Liver (tissue), 8 donors: ENCODE measurements at regions not wholly inside any gene's neighbourhood (a gene's known extent, or its start where the extent isn't known, plus 50 kb on each side); places are given as distances from the start of the nearest gene placed in this dataset.

Experiments used
- DNase-seq: peaks from one replicate; pipeline ENCODE4 v3.0.0-alpha.2; 2017; ENCODE audit warnings: low spot score
- H3K27ac ChIP-seq, 2 donors: one replicate each; pipeline ENCODE4 v1.7.0; 2013; ENCODE audit warnings: inconsistent platforms in 2 of 2, low read length in 2 of 2, control low read depth in 1 of 2, low read depth in 1 of 2, mild to moderate bottlenecking in 1 of 2
- H3K27me3 ChIP-seq, 4 donors: one replicate each; pipeline versions ENCODE4 v1.6.1 to v1.7.0; 2013; ENCODE audit warnings: low read length in 3 of 4, inconsistent platforms in 1 of 4, mild to moderate bottlenecking in 1 of 4, moderate library complexity in 1 of 4; ENCODE audit not compliant: control insufficient read depth in 4 of 4, insufficient read depth in 4 of 4
- H3K36me3 ChIP-seq, 4 donors: one replicate each; pipeline versions ENCODE4 v1.6.1 to v1.7.0; 2013; ENCODE audit warnings: low read length in 3 of 4, mild to moderate bottlenecking in 3 of 4, low read depth in 1 of 4, moderate library complexity in 1 of 4; ENCODE audit not compliant: control insufficient read depth in 4 of 4, insufficient read depth in 3 of 4
- H3K4me1 ChIP-seq, 4 donors: one replicate each; pipeline versions ENCODE4 v1.6.1 to v1.7.0; 2013; ENCODE audit warnings: low read length in 3 of 4, mild to moderate bottlenecking in 3 of 4, moderate library complexity in 1 of 4; ENCODE audit not compliant: control insufficient read depth in 4 of 4, insufficient read depth in 4 of 4
- H3K4me3 ChIP-seq, 3 donors: one replicate each; pipeline versions ENCODE4 v1.6.1 to v1.7.0; 2013; ENCODE audit warnings: low read length in 3 of 3, control low read depth in 1 of 3, low read depth in 1 of 3, mild to moderate bottlenecking in 1 of 3
- H3K9ac ChIP-seq, 2 donors: one replicate each; pipeline ENCODE4 v1.7.0; 2013; ENCODE audit warnings: low read length in 2 of 2, mild to moderate bottlenecking in 2 of 2, moderate library complexity in 2 of 2, control low read depth in 1 of 2, low read depth in 1 of 2
- H3K9me3 ChIP-seq, 4 donors: one replicate each; pipeline versions ENCODE4 v1.6.1 to v1.7.0; 2013; ENCODE audit warnings: low read length in 3 of 4; ENCODE audit not compliant: control insufficient read depth in 4 of 4
- CTCF ChIP-seq: fragments of 150-350 bp; IDR thresholded peaks from 2 replicates; pipeline ENCODE4 v1.5.1; 2017; ENCODE audit warnings: improper control_type of control experiment, low read depth, low read length; ENCODE audit not compliant: missing input control
- EGR1 ChIP-seq, 2 donors: IDR thresholded peaks; 2 replicates each; pipeline ENCODE4 v1.6.1; 2016 to 2018; ENCODE audit warnings: antibody characterized with exemption in 2 of 2, low read depth in 2 of 2
- FOXA1 ChIP-seq: IDR thresholded peaks from 2 replicates; pipeline ENCODE4 v1.6.1; 2016; ENCODE audit warnings: antibody characterized with exemption
- FOXA2 ChIP-seq: IDR thresholded peaks from 2 replicates; pipeline ENCODE4 v1.6.1; 2016; ENCODE audit warnings: antibody characterized with exemption
- GABPA ChIP-seq, 2 donors: IDR thresholded peaks in 1 of 2; conservative IDR thresholded peaks in 1 of 2; 2 replicates each; pipeline ENCODE4 v1.6.1; 2016; ENCODE audit warnings: antibody characterized with exemption in 2 of 2, mild to moderate bottlenecking in 1 of 2, moderate library complexity in 1 of 2
- HNF4A ChIP-seq, 2 donors: conservative IDR thresholded peaks; 2 replicates each; pipeline ENCODE4 v1.6.1; 2016; ENCODE audit warnings: antibody characterized with exemption in 2 of 2, mild to moderate bottlenecking in 2 of 2
- HNF4G ChIP-seq: IDR thresholded peaks from 2 replicates; pipeline ENCODE4 v1.6.1; 2016; ENCODE audit warnings: antibody characterized with exemption
- JUND ChIP-seq, 2 donors: IDR thresholded peaks; 2 replicates each; pipeline ENCODE4 v1.6.1; 2016; ENCODE audit warnings: antibody characterized with exemption in 2 of 2
- NR2F2 ChIP-seq: IDR thresholded peaks from 2 replicates; pipeline ENCODE4 v1.6.1; 2016; ENCODE audit warnings: antibody characterized with exemption
- RAD21 ChIP-seq, 2 donors: IDR thresholded peaks; 2 replicates each; pipeline ENCODE4 v1.6.1; 2016; ENCODE audit warnings: antibody characterized with exemption in 2 of 2, mild to moderate bottlenecking in 2 of 2
- REST ChIP-seq: IDR thresholded peaks from 2 replicates; pipeline ENCODE4 v1.6.1; 2016; ENCODE audit warnings: antibody characterized with exemption, mild to moderate bottlenecking
- RXRA ChIP-seq, 2 donors: IDR thresholded peaks; 2 replicates each; pipeline ENCODE4 v1.6.1; 2017 to 2018; ENCODE audit warnings: antibody characterized with exemption in 2 of 2, mild to moderate bottlenecking in 1 of 2
- SP1 ChIP-seq: IDR thresholded peaks from 2 replicates; pipeline ENCODE4 v1.6.1; 2018; ENCODE audit warnings: antibody characterized with exemption, mild to moderate bottlenecking
- TAF1 ChIP-seq: conservative IDR thresholded peaks from 2 replicates; pipeline ENCODE4 v1.6.1; 2016; ENCODE audit warnings: antibody characterized with exemption, mild to moderate bottlenecking
- YY1 ChIP-seq: IDR thresholded peaks from 2 replicates; pipeline ENCODE4 v1.6.1; 2016; ENCODE audit warnings: antibody characterized with exemption, mild to moderate bottlenecking
- ZBTB33 ChIP-seq: IDR thresholded peaks from 2 replicates; pipeline ENCODE4 v1.6.1; 2016; ENCODE audit warnings: antibody characterized with exemption
- WGBS: extraction: QIAGEN DNeasy Blood & Tissue Kit; methylation state at CpG from one replicate; pipeline ENCODE4 v1.1.7; 2013; 5-methylcytosine and 5-hydroxymethylcytosine counted together
- TF ChIP-seq, protein P1 (sequence below): IDR thresholded peaks from 2 replicates; pipeline ENCODE4 v1.6.1; 2016; ENCODE audit warnings: antibody characterized with exemption
- TF ChIP-seq, protein P2 (sequence below): IDR thresholded peaks from 2 replicates; pipeline ENCODE4 v1.6.1; 2016; ENCODE audit warnings: antibody characterized with exemption
- donor health status: healthy.
- donor health status: healthy.
- donor health status: healthy.
- donor health status: healthy.
- donor health status: healthy.

- TF ChIP-seq EGR1 (IDR thresholded peaks at IDR 0.05; ENCODE audit: low read depth in 2 of 2) (no peak), JUND (IDR thresholded peaks at IDR 0.05) (no peak), CTCF (no peak), FOXA2 (no peak), HNF4G (no peak)
Measured at GRCh38 chr22:45104313-45104712, 59.4 kb upstream of the NUP50 start (continued).

DNA sequence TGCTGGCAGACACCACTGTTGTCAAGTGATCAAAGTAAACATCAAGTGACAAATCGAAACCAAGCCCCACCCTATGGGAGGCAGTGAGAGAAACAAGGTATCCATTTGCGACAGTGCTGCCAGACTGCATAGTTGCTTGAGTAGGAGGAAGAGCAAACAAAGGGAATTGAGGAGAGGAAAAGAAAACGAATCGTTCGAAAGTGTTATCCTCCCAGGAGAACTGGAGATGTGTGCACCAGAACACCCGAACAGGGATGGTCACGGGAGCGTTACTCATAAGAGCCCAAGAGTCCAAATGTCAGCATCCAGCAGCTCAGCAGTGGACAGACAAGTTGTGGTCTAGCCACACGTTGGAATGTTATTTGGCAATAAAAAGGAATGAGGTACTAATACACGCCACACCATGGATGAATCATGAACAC lies 58.4 kb upstream of the NUP50 start:
- Histone ChIP-seq H3K9me3 (no peaks in the 10 kb centered on the region), H3K4me3 (no peak overlapping the region), H3K36me3 (no peaks in the 10 kb centered on the region), H3K27me3 (no peaks in the 10 kb centered on the region), H3K9ac (no peak overlapping the region), H3K4me1 (no peaks in the 10 kb centered on the region), H3K27ac (no peak overlapping the region)
- WGBS, result 35% methylated on average over 10 of the region's 10 CpGs
- no peak for DNase-seq
- no peak for TF ChIP-seq EGR1 (IDR thresholded peaks at IDR 0.05; ENCODE audit: low read depth in 2 of 2)
- TF ChIP-seq GABPA (IDR thresholded peaks at IDR 0.05 in 1 of 2, conservative IDR thresholded peaks at IDR 0.05 in 1 of 2), result no peak
- TF ChIP-seq FOXA1, result no peak
- TF ChIP-seq ZBTB33, result no peak
- TF ChIP-seq, protein P1, sequence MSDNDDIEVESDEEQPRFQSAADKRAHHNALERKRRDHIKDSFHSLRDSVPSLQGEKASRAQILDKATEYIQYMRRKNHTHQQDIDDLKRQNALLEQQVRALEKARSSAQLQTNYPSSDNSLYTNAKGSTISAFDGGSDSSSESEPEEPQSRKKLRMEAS, result no peak
- no peak for TF ChIP-seq NR2F2
- TF ChIP-seq TAF1, result no peak
- no peak for TF ChIP-seq HNF4A (conservative IDR thresholded peaks at IDR 0.05)
- no peak for TF ChIP-seq RXRA (IDR thresholded peaks at IDR 0.05)
- TF ChIP-seq YY1, result no peak
- no peak for TF ChIP-seq JUND (IDR thresholded peaks at IDR 0.05)
- no peak for TF ChIP-seq REST
- no peak for TF ChIP-seq RAD21 (IDR thresholded peaks at IDR 0.05)
- no peak for TF ChIP-seq HNF4G
- no peak for TF ChIP-seq SP1
- TF ChIP-seq, protein P2, sequence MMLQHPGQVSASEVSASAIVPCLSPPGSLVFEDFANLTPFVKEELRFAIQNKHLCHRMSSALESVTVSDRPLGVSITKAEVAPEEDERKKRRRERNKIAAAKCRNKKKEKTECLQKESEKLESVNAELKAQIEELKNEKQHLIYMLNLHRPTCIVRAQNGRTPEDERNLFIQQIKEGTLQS, result no peak
- TF ChIP-seq FOXA2, result no peak
- TF ChIP-seq CTCF, result no peak
